ENCODE measurements at regions not wholly inside any gene's neighbourhood (a gene's known extent, or its start where the extent isn't known, plus 50 kb on each side); places are given as distances from the start of the nearest gene placed in this dataset.

DNA sequence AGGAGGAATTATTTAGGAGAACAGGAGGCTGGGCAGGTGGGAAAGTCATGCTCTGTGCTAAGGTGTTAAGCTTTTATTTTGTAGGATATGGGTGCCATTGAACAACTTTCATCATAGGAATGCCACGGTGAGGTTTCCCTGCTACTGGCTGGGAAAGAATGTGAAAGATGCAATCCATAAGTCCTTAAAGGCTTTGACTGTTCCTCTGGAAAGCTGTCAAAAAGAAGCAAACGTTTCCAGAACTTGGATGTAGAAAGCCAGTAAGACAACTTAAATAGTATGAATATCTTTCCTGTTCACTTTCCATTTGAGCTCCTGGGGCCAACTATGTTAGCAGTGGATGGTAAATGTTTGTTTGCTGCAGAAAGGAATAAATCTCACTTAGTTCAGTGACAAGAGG is 574.4 kb downstream of the RNF144B start:
- DNase-seq (ENCODE audit: insufficient read length, low spot score) (no peak), FAIRE-seq (no peak)
- TF ChIP-seq SPI1 (IDR thresholded peaks at IDR 0.05; ENCODE audit: low read depth, low read length) (no peak), POU2F2 (IDR thresholded peaks at IDR 0.05; ENCODE audit: low read depth, low read length) (no peak)

DNA sequence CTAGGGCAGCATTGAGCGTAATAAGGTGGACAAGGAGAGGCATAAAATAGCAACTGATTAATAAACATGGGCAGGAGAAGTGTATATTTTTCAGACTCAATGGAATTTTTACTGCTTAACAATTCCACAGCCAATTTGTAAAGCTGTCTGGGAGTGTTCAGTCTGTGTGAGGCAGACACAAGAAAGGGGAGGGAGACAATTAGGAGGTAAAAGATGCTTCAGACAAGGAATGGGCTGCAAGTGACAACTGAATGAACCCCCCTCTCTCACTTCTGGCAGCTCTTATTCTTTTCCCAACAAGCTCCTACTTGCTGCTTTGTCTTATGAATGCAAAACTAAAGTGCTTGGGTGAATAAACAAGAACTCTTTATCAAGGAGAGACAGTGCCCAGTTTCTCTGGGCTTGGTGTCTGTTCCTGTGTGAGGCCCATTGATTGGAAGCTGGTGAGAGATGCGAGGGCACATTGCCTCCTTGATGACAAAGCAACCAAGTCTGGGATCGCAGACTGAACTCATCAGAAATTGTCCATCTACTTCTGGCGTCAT is 575.3 kb downstream of the RNF144B start:
- no peak for DNase-seq (ENCODE audit: insufficient read length, low spot score)
- FAIRE-seq, result no peak
- no peak for TF ChIP-seq PAX5 (IDR thresholded peaks at IDR 0.05; ENCODE audit: insufficient read depth, low read length, severe bottlenecking)
- TF ChIP-seq POLR2AphosphoS5 (IDR thresholded peaks at IDR 0.05; ENCODE audit: low read depth, low read length), result no peak
- TF ChIP-seq SPI1 (IDR thresholded peaks at IDR 0.05; ENCODE audit: low read depth, low read length), result no peak
- TF ChIP-seq POU2F2 (IDR thresholded peaks at IDR 0.05; ENCODE audit: low read depth, low read length), result no peak
- no peak for TF ChIP-seq TAF1 (IDR thresholded peaks at IDR 0.05; ENCODE audit: low read depth, low read length)
- TF ChIP-seq POLR2A (IDR thresholded peaks at IDR 0.05; ENCODE audit: low read depth, low read length), result no peak

DNA sequence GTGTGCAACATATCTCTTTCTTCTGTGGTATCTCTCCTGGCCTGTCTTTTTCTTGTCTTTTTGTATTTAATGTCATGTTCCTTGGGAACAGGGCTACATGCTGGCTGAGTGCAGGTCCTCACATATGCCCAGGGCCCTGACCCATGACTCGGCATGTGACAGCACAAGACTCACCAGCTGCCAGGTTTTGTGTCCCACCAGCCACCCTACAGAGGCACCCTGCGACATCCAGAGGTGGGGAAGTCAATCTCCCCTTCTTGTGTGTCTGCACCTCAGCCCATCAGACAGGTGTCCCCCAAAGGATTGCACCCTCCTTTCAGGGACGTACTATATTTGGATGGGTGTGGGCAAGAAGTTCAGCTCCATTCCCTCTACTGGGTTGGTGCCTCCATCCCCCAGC is 576.3 kb downstream of the RNF144B start:
- no peak for FAIRE-seq
- TF ChIP-seq POU2F2 (IDR thresholded peaks at IDR 0.05; ENCODE audit: low read depth, low read length) (no peak), POLR2A (IDR thresholded peaks at IDR 0.05; ENCODE audit: low read depth, low read length) (no peak), TAF1 (IDR thresholded peaks at IDR 0.05; ENCODE audit: low read depth, low read length) (no peak), POLR2AphosphoS5 (IDR thresholded peaks at IDR 0.05; ENCODE audit: low read depth, low read length) (no peak), SPI1 (IDR thresholded peaks at IDR 0.05; ENCODE audit: low read depth, low read length) (no peak), PAX5 (IDR thresholded peaks at IDR 0.05; ENCODE audit: insufficient read depth, low read length, severe bottlenecking) (no peak)

DNA sequence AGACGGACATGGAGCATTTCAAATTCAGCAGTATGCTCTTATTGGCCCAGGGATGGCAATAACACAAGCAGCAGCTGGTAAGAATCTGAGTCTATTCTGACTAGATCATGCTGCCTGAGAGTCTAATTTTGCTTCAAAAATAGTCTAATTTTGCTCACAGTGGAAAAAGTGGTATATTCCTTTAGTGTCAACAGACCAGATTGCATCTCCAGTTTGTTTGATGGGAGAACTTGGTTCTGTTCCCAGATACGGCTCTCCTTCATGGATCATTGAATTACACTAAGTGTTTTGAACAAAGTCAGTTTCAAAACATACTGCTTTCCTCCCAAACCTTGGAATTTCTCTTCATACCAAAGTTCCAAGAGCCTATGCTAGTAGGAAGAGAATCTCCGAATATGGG is 586.1 kb downstream of the RNF144B start:
- TF ChIP-seq SPI1 (IDR thresholded peaks at IDR 0.05; ENCODE audit: low read depth, low read length) (no peak), POLR2AphosphoS5 (IDR thresholded peaks at IDR 0.05; ENCODE audit: low read depth, low read length) (no peak), POLR2A (IDR thresholded peaks at IDR 0.05; ENCODE audit: low read depth, low read length) (no peak), PAX5 (IDR thresholded peaks at IDR 0.05; ENCODE audit: insufficient read depth, low read length, severe bottlenecking) (no peak), POU2F2 (IDR thresholded peaks at IDR 0.05; ENCODE audit: low read depth, low read length) (no peak), TAF1 (IDR thresholded peaks at IDR 0.05; ENCODE audit: low read depth, low read length) (no peak)
- DNase-seq (ENCODE audit: insufficient read length, low spot score) (no peak), FAIRE-seq (no peak)

More for the DNA sequence above, 576.3 kb downstream of the RNF144B start:
- DNase-seq (ENCODE audit: insufficient read length, low spot score), result no peak

DNA sequence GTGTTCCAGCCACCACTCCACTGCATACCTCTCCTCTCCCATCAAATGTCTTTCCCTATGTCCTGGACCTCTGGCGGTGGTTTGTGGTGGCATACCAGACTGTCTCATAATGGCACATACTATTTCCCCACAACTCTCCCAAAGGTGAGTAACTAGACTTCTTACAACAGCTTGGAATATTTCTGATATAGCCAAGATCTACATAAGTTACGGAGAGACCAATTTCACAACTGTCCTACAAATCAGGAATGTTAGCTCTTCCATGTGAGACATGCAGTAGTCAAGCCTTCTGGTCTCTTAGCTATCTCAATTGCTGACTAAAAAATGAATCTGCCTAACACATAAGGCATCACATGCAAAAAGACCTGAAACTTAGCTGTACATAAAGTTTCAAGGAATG is 588.9 kb downstream of the RNF144B start:
- DNase-seq (ENCODE audit: insufficient read length, low spot score) (no peak), FAIRE-seq (no peak)
- TF ChIP-seq TAF1 (IDR thresholded peaks at IDR 0.05; ENCODE audit: low read depth, low read length) (no peak), POU2F2 (IDR thresholded peaks at IDR 0.05; ENCODE audit: low read depth, low read length) (no peak), POLR2A (IDR thresholded peaks at IDR 0.05; ENCODE audit: low read depth, low read length) (no peak), PAX5 (IDR thresholded peaks at IDR 0.05; ENCODE audit: insufficient read depth, low read length, severe bottlenecking) (no peak), SPI1 (IDR thresholded peaks at IDR 0.05; ENCODE audit: low read depth, low read length) (no peak), POLR2AphosphoS5 (IDR thresholded peaks at IDR 0.05; ENCODE audit: low read depth, low read length) (no peak)

DNA sequence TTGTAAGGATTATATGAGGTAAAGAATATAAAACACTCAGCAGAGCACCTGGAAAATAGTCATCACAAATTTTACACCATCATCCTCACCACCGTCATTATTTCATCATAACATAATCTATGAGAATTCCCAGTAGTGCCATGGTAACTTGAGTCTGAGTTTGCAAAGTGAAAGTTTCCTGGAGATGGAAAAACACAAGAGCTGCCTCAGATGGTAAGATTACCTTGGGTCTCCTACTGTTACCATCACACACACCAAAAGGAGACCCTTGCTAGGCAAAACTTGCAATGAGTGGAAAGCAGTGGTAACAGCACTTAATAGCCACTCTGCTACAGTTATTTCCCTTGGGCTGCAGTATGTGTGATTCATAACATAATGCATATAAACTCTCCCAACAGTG is 589.8 kb downstream of the RNF144B start:
- TF ChIP-seq SPI1 (IDR thresholded peaks at IDR 0.05; ENCODE audit: low read depth, low read length) (no peak), POLR2A (IDR thresholded peaks at IDR 0.05; ENCODE audit: low read depth, low read length) (no peak), PAX5 (IDR thresholded peaks at IDR 0.05; ENCODE audit: insufficient read depth, low read length, severe bottlenecking) (no peak), POLR2AphosphoS5 (IDR thresholded peaks at IDR 0.05; ENCODE audit: low read depth, low read length) (no peak), TAF1 (IDR thresholded peaks at IDR 0.05; ENCODE audit: low read depth, low read length) (no peak), POU2F2 (IDR thresholded peaks at IDR 0.05; ENCODE audit: low read depth, low read length) (no peak)
- DNase-seq (ENCODE audit: insufficient read length, low spot score) (no peak), FAIRE-seq (no peak)

DNA sequence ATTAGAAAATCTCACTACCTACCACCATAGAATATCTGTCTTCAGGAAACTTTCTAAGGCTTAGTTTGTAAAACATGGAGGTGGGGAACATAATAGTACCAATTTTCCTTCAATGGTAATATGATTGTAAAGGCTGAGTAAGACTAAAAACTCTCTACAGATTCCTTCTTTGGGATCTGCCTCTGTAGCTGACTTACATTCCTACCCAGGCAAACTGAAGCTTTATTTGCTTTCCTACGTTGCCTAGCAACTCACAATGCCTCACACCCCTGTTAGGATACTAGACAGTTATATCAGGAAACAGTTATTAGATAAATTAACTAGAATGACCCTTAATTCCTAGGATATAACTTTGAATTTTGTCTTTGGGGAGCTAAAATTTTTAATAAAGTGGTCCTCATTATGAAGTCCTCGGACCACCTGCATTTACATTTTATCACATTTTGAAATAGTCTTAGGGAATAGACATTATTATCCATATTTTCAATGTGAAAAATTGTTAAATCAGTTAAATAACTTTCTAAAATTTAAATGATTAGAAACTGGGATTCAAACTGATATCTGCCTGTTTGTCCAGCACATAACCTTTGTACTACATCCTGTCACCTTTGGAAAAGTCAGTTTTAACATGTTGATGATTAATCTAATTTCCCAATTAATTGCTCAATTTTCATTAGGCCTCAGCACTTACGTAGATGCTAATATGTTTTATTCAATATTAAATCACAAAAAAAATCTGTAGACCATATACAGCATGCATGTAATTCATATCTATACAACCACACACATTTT is 591.4 kb downstream of the RNF144B start:
- no peak for FAIRE-seq
- TF ChIP-seq TAF1 (IDR thresholded peaks at IDR 0.05; ENCODE audit: low read depth, low read length) (no peak), PAX5 (IDR thresholded peaks at IDR 0.05; ENCODE audit: insufficient read depth, low read length, severe bottlenecking) (no peak), POLR2AphosphoS5 (IDR thresholded peaks at IDR 0.05; ENCODE audit: low read depth, low read length) (no peak), POU2F2 (IDR thresholded peaks at IDR 0.05; ENCODE audit: low read depth, low read length) (no peak), POLR2A (IDR thresholded peaks at IDR 0.05; ENCODE audit: low read depth, low read length) (no peak), SPI1 (IDR thresholded peaks at IDR 0.05; ENCODE audit: low read depth, low read length) (no peak)
- DNase-seq (ENCODE audit: insufficient read length, low spot score), result no peak

DNA sequence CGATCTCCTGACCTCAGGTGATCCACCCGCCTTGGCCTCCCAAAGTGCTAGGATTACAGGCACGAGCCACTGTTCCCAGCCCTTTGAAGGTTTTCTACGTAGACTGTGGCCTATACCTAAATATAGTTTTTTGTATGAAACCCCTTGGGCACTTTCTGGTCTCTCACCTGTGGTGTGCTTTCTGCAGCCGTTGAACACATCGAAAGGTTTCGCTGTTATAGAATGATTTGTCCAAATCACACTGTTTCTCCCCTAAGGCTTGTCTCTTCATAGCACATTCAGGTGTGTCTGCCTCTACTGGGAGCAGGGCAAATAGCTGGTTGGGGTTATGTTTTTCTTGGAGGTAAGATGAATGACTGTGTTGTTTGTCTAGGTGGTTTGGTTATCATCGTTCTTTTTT is 597.9 kb downstream of the RNF144B start:
- FAIRE-seq (no peak), DNase-seq (ENCODE audit: insufficient read length, low spot score) (no peak)
- TF ChIP-seq TAF1 (IDR thresholded peaks at IDR 0.05; ENCODE audit: low read depth, low read length), result no peak

DNA sequence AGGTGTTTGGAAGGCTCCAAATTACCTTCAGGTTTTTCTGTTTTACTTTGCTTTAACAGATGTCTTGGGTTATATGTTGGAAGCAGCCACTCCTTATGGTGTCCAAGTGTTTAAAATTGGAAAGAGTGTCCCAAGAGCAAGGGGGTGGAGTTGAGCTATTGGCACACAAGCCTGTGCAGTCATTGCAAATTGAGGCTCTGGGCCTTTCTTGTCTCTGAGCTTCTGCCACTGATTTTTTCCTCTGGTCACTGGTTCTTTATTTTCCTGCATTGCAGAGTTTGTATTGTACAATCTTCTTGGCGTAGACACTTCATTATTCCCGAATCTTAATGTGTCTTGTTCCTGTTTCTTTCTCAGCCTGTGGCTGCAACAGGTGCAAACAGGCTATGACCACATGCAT is 598.8 kb downstream of the RNF144B start:
- no peak for DNase-seq (ENCODE audit: insufficient read length, low spot score)
- FAIRE-seq, result no peak

DNA sequence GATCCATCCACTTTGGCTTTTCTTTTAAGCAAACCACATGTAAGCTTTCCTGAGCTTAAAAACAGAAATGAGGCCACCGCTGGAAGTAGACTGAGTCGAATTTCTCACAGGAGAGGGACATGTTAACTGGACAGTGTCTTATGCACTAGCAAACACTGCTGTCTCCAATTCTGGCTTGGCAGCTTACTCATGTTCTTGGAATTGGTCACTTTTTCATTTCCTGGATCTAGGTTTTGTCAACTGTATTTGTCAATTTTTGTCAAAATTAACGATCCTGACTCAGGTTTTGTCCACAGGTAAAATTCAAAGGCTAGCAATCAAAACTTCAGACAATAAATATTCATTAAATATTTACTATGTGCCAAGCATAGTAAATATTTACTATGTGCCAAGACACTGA is 601.5 kb downstream of the RNF144B start:
- DNase-seq (ENCODE audit: insufficient read length, low spot score) (no peak), FAIRE-seq (no peak)
- TF ChIP-seq POLR2A (IDR thresholded peaks at IDR 0.05; ENCODE audit: low read depth, low read length) (no peak), SPI1 (IDR thresholded peaks at IDR 0.05; ENCODE audit: low read depth, low read length) (no peak), POLR2AphosphoS5 (IDR thresholded peaks at IDR 0.05; ENCODE audit: low read depth, low read length) (no peak), PAX5 (IDR thresholded peaks at IDR 0.05; ENCODE audit: insufficient read depth, low read length, severe bottlenecking) (no peak), TAF1 (IDR thresholded peaks at IDR 0.05; ENCODE audit: low read depth, low read length) (no peak)

More for the DNA sequence above, 598.8 kb downstream of the RNF144B start:
- TF ChIP-seq PAX5 (IDR thresholded peaks at IDR 0.05; ENCODE audit: insufficient read depth, low read length, severe bottlenecking) (no peak), POU2F2 (IDR thresholded peaks at IDR 0.05; ENCODE audit: low read depth, low read length) (no peak), POLR2A (IDR thresholded peaks at IDR 0.05; ENCODE audit: low read depth, low read length) (no peak), POLR2AphosphoS5 (IDR thresholded peaks at IDR 0.05; ENCODE audit: low read depth, low read length) (no peak), SPI1 (IDR thresholded peaks at IDR 0.05; ENCODE audit: low read depth, low read length) (no peak), TAF1 (IDR thresholded peaks at IDR 0.05; ENCODE audit: low read depth, low read length) (no peak)
